IMR-90 (cell line): ENCODE measurements at regions not wholly inside any gene's neighbourhood (a gene's known extent, or its start where the extent isn't known, plus 50 kb on each side); places are given as distances from the start of the nearest gene placed in this dataset.

Experiments
- ATAC-seq: fragments of 200-7000 bp; cut with Tn5 transposase; 2 replicates; pipeline ENCODE4 v1.9.1; 2020; ENCODE audit warnings: low read depth, mild to moderate bottlenecking, moderate library complexity
- BruUV-seq: library from RNA; stranded (reverse); fragments of 400-500 nt; replicated peaks from 2 replicates; lab custom pipeline; 2021; lab: Mats Ljungman, UMichigan
- CTCF ChIA-PET: fragments of 300-600 bp; formaldehyde crosslinking; extraction: SDS; loops from one replicate; lab custom pipeline; 2021; ENCODE audit warnings: antibody characterized with exemption; lab: Yijun Ruan, JAX
- POLR2A ChIA-PET: fragments of 300-600 bp; sonication (Branson Sonifier 250); formaldehyde crosslinking; loops from one replicate; lab custom pipeline; 2022; ENCODE audit warnings: antibody characterized with exemption; ENCODE audit not compliant: unreplicated experiment; lab: Charles Lee
- DNase-seq: peaks from one replicate; pipeline ENCODE4 v3.0.0; 2013
- H2AFZ ChIP-seq: replicated peaks from 2 replicates; pipeline ENCODE3; 2013; ENCODE audit warnings: low read length, mild to moderate bottlenecking; ENCODE audit not compliant: poor library complexity
- H2AK5ac ChIP-seq: 2 replicates; pipeline ENCODE4 v1.6.1; 2013; ENCODE audit warnings: low read depth, low read length, inconsistent platforms
- H2AK9ac ChIP-seq: replicated peaks from 2 replicates; pipeline ENCODE3; 2013; ENCODE audit warnings: mild to moderate bottlenecking, low read depth, low read length, moderate library complexity; ENCODE audit not compliant: poor library complexity
- H2BK120ac ChIP-seq: 2 replicates; pipeline ENCODE4 v1.6.1; 2013; ENCODE audit warnings: low read depth, low read length, inconsistent platforms
- H2BK15ac ChIP-seq: 3 replicates; pipeline ENCODE4 v1.6.1; 2013; ENCODE audit warnings: low read depth, low read length, inconsistent platforms
- H2BK20ac ChIP-seq: 2 replicates; pipeline ENCODE4 v1.6.1; 2013; ENCODE audit warnings: low read depth, mild to moderate bottlenecking, inconsistent platforms, low read length, moderate library complexity
- H2BK5ac ChIP-seq: 2 replicates; pipeline ENCODE4 v1.6.1; 2013; ENCODE audit warnings: mild to moderate bottlenecking, low read depth, low read length, inconsistent platforms; ENCODE audit not compliant: poor library complexity, severe bottlenecking
- H3K14ac ChIP-seq: replicated peaks from 2 replicates; pipeline ENCODE4 v1.6.1; 2013; ENCODE audit warnings: low read depth, low read length, inconsistent platforms
- H3K18ac ChIP-seq: 2 replicates; pipeline ENCODE4 v1.6.1; 2013; ENCODE audit warnings: low read depth, low read length, control low read depth
- H3K23ac ChIP-seq: 2 replicates; pipeline ENCODE4 v1.6.1; 2013; ENCODE audit warnings: low read depth, low read length, inconsistent platforms
- H3K27ac ChIP-seq: 2 replicates; pipeline ENCODE4 v1.5.1; 2013; ENCODE audit warnings: mild to moderate bottlenecking, control low read depth, low read length; ENCODE audit not compliant: insufficient read depth
- H3K27me3 ChIP-seq: 2 replicates; pipeline ENCODE4 v1.6.1; 2013; ENCODE audit warnings: low read length; ENCODE audit not compliant: control insufficient read depth, insufficient read depth
- H3K36me3 ChIP-seq: 2 replicates; pipeline ENCODE4 v1.6.1; 2013; ENCODE audit warnings: low read length, mixed read lengths; ENCODE audit not compliant: control insufficient read depth, insufficient read depth
- H3K4ac ChIP-seq: 2 replicates; pipeline ENCODE4 v1.6.1; 2013; ENCODE audit warnings: low read depth, low read length, inconsistent platforms
- H3K4me1 ChIP-seq: 2 replicates; pipeline ENCODE4 v1.6.1; 2013; ENCODE audit warnings: low read length, mixed read lengths; ENCODE audit not compliant: control insufficient read depth, insufficient read depth
- H3K4me2 ChIP-seq: 2 replicates; pipeline ENCODE4 v1.6.1; 2013; ENCODE audit warnings: low read depth, mild to moderate bottlenecking, control low read depth, low read length, moderate library complexity
- H3K4me3 ChIP-seq: 2 replicates; pipeline ENCODE4 v1.5.1; 2013; ENCODE audit warnings: low read depth, mild to moderate bottlenecking, control low read depth, low read length, moderate library complexity; ENCODE audit not compliant: insufficient read depth
- H3K56ac ChIP-seq: 2 replicates; pipeline ENCODE4 v1.6.1; 2013; ENCODE audit warnings: low read length, inconsistent platforms; ENCODE audit not compliant: insufficient read depth; ENCODE audit errors: extremely low read depth
- H3K79me1 ChIP-seq, 2 experiments: 2 replicates each; pipeline ENCODE4 v1.6.1; 2013; ENCODE audit warnings: low read length in 2 of 2, inconsistent platforms in 1 of 2, low read depth in 1 of 2
- H3K9ac ChIP-seq: 2 replicates; pipeline ENCODE4 v1.6.1; 2013; ENCODE audit warnings: low read depth, low read length, control low read depth
- H3K9me1 ChIP-seq: 2 replicates; pipeline ENCODE4 v1.6.1; 2013; ENCODE audit warnings: low read length, inconsistent platforms; ENCODE audit not compliant: insufficient read depth
- H3K9me3 ChIP-seq: 2 replicates; pipeline ENCODE4 v1.6.1; 2013; ENCODE audit warnings: low read length; ENCODE audit not compliant: control insufficient read depth, insufficient read depth
- H4K20me1 ChIP-seq: 2 replicates; pipeline ENCODE4 v1.6.1; 2013; ENCODE audit warnings: low read length, inconsistent platforms; ENCODE audit not compliant: insufficient read depth
- H4K5ac ChIP-seq: 2 replicates; pipeline ENCODE4 v1.6.1; 2013; ENCODE audit warnings: mild to moderate bottlenecking, low read depth, low read length, control low read depth
- H4K8ac ChIP-seq, 2 experiments: 2 replicates each; pipeline ENCODE4 v1.6.1; 2013; ENCODE audit warnings: low read depth in 2 of 2, low read length in 2 of 2, control low read depth in 1 of 2, inconsistent platforms in 1 of 2
- H4K91ac ChIP-seq: 2 replicates; pipeline ENCODE4 v1.6.1; 2013; ENCODE audit warnings: low read depth, low read length, inconsistent platforms; ENCODE audit not compliant: insufficient read depth
- BHLHE40 ChIP-seq: fragments of 150-350 bp; IDR thresholded peaks from 2 replicates; pipeline ENCODE4 v1.6.1; 2016; ENCODE audit warnings: mild to moderate bottlenecking, low read depth, low read length
- CEBPB ChIP-seq: IDR thresholded peaks from 2 replicates; pipeline ENCODE4 v1.6.1; 2012; ENCODE audit warnings: low read depth, low read length, improper control_type of control experiment
- CHD1 ChIP-seq: IDR thresholded peaks from 2 replicates; pipeline ENCODE4 v1.6.1; 2012; ENCODE audit warnings: low read depth, low read length, improper control_type of control experiment
- CTCF ChIP-seq: conservative IDR thresholded peaks from 2 replicates; pipeline ENCODE4 v1.5.1; 2012; ENCODE audit warnings: mild to moderate bottlenecking, low read depth, low read length, improper control_type of control experiment
- ELK1 ChIP-seq: fragments of 150-350 bp; IDR thresholded peaks from 2 replicates; pipeline ENCODE4 v1.6.1; 2016; ENCODE audit warnings: low read depth, mild to moderate bottlenecking, low read length, moderate library complexity, borderline replicate concordance
- FOS ChIP-seq: fragments of 150-350 bp; IDR thresholded peaks from 2 replicates; pipeline ENCODE4 v1.6.1; 2016; ENCODE audit warnings: low read depth, low read length
- MAFK ChIP-seq: IDR thresholded peaks from 2 replicates; pipeline ENCODE4 v1.6.1; 2012; ENCODE audit warnings: low read depth, low read length, improper control_type of control experiment
- MAZ ChIP-seq: IDR thresholded peaks from 2 replicates; pipeline ENCODE4 v1.6.1; 2012; ENCODE audit warnings: low read depth, mild to moderate bottlenecking, low read length, improper control_type of control experiment, moderate library complexity, borderline replicate concordance
- MXI1 ChIP-seq: IDR thresholded peaks from 2 replicates; pipeline ENCODE4 v1.6.1; 2012; ENCODE audit warnings: low read depth, mild to moderate bottlenecking, low read length, moderate library complexity, borderline replicate concordance
- NFE2L2 ChIP-seq: fragments of 150-350 bp; IDR thresholded peaks from 2 replicates; pipeline ENCODE4 v1.6.1; 2016; ENCODE audit warnings: low read depth, mild to moderate bottlenecking, low read length
- POLR2A ChIP-seq: IDR thresholded peaks from 2 replicates; pipeline ENCODE4 v1.6.1; 2012; ENCODE audit warnings: mild to moderate bottlenecking, low read depth, low read length
- RAD21 ChIP-seq: IDR thresholded peaks from 2 replicates; pipeline ENCODE4 v1.6.1; 2012; ENCODE audit warnings: low read length, improper control_type of control experiment
- RCOR1 ChIP-seq: IDR thresholded peaks from 2 replicates; pipeline ENCODE4 v1.6.1; 2012; ENCODE audit warnings: mild to moderate bottlenecking, low read length, improper control_type of control experiment; ENCODE audit not compliant: insufficient replicate concordance
- SMC3 ChIP-seq: fragments of 150-350 bp; IDR thresholded peaks from 2 replicates; pipeline ENCODE4 v1.6.1; 2016; ENCODE audit warnings: low read depth, mild to moderate bottlenecking, antibody characterized with exemption, low read length, moderate library complexity
- USF2 ChIP-seq: fragments of 150-350 bp; IDR thresholded peaks from 2 replicates; pipeline ENCODE4 v1.6.1; 2017; ENCODE audit warnings: mild to moderate bottlenecking, antibody characterized with exemption, low read length, low read depth
- WGBS, 2 experiments: methylation state at CpG; one replicate each; pipeline versions ENCODE4 v1.1.5 to v1.1.7; 2013; ENCODE audit warnings: missing lambda C conversion rate in 2 of 2; ENCODE audit not compliant: insufficient read length in 1 of 2; ENCODE audit errors: extremely low coverage in 2 of 2; 5-methylcytosine and 5-hydroxymethylcytosine counted together
- dilution Hi-C: fragments of 300-500 bp; cut with HindIII; formaldehyde crosslinking; loops from one replicate; pipeline ENCODE4 v1.14.3; 2018; ENCODE audit warnings: low sequenced_read_pairs; ENCODE audit not compliant: unreplicated experiment
- in situ Hi-C: fragments of 300-500 bp; cut with MboI; formaldehyde crosslinking; loops from 3 replicates; pipeline ENCODE4 v1.14.3; 2019; ENCODE audit warnings: low sequenced_read_pairs, inconsistent platforms, mixed read lengths
- intact Hi-C: fragments of 100-400 bp; cut with micrococcal nuclease; formaldehyde crosslinking; loops from 2 replicates; pipeline ENCODE4 v1.10.0; 2022

GRCh38 chr6:137348777-137349176, 129.6 kb upstream of the IFNGR1 start:
- no peaks in the 10 kb centered on the region for H3K36me3 ChIP-seq
- no peak for TF ChIP-seq SMC3
- no peak for TF ChIP-seq BHLHE40
- TF ChIP-seq RCOR1, result no peak
- TF ChIP-seq CHD1, result no peak
- no peak for TF ChIP-seq CTCF
- TF ChIP-seq MAFK, result no peak
- no peak for TF ChIP-seq ELK1
- TF ChIP-seq MXI1, result no peak
- no peak for TF ChIP-seq USF2
- TF ChIP-seq NFE2L2, result no peak
- TF ChIP-seq RAD21, result no peak
- TF ChIP-seq FOS, result no peak
- TF ChIP-seq POLR2A, result no peak
- no peak for TF ChIP-seq CEBPB
- TF ChIP-seq MAZ, result no peak

More at GRCh38 chr6:137348777-137349176, 129.6 kb upstream of the IFNGR1 start:
- in situ Hi-C loops, result no loop called here
- no peak overlapping the region for H2AK9ac ChIP-seq
- H2AFZ ChIP-seq, result no peak overlapping the region
- no peaks in the 10 kb centered on the region for H3K9me1 ChIP-seq
- H2BK15ac ChIP-seq, result no peak overlapping the region
- H4K91ac ChIP-seq, result no peak overlapping the region
- H4K20me1 ChIP-seq, result no peaks in the 10 kb centered on the region
- H3K56ac ChIP-seq, result no peak overlapping the region
- no peak overlapping the region for H3K4me3 ChIP-seq
- no TSS peak for BruUV-seq
- POLR2A ChIA-PET, result no interaction called here
- H3K4me1 ChIP-seq, result no peaks in the 10 kb centered on the region
- H3K79me1 ChIP-seq, result no peaks in the 10 kb centered on the region
- dilution Hi-C loops, result no loop called here
- intact Hi-C loops, result no loop called here
- H2BK5ac ChIP-seq, result no peak overlapping the region
- WGBS, 2 experiments, result no CpG with 5 or more reads among the region's 3 CpGs
- H4K5ac ChIP-seq, result no peak overlapping the region
- H3K18ac ChIP-seq, result no peak overlapping the region
- peaks cover 22% of the 10 kb centered on the region for H3K27me3 ChIP-seq
- no peak overlapping the region for H3K4ac ChIP-seq
- CTCF ChIA-PET, result no interaction called here
- H3K23ac ChIP-seq, result no peak overlapping the region
- no peak overlapping the region for H2AK5ac ChIP-seq
- H3K9ac ChIP-seq, result no peak overlapping the region
- H2BK120ac ChIP-seq, result no peak overlapping the region
- H2BK20ac ChIP-seq, result no peak overlapping the region
- no peak overlapping the region for H3K14ac ChIP-seq
- no peaks in the 10 kb centered on the region for H3K9me3 ChIP-seq
- H4K8ac ChIP-seq, result no peak overlapping the region
- DNase-seq, result no peak
- no peak for ATAC-seq
- H3K4me2 ChIP-seq, result no peak overlapping the region
- H3K27ac ChIP-seq, result no peak overlapping the region
